ENCODE measurements at regions not wholly inside any gene's neighbourhood (a gene's known extent, or its start where the extent isn't known, plus 50 kb on each side); places are given as distances from the start of the nearest gene placed in this dataset.

DNA sequence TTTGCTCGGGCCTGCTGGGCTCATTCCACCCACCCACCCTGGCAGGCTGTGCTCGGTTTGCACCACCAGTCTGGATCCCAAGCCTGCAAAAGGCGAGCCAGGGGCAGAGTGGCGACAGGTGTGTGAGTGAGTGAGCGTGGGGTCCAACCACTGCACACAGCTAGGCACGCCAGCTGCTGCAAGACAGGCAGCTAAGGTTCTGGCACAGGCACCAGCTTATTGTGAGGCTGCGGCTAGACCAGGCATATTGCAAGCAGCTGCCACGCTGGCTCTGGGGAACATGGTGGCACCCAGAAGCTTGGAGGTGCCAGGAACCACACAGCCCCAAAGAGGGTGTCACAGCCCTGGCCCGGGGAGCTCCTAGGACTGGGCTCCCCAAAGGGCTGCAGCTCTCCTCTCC, 205.1 kb downstream of the ANKRD60 start:
- no peaks in the 10 kb centered on the region for H3K36me3 ChIP-seq (ENCODE audit: control insufficient read depth in 2 of 2, extremely low read depth in 1 of 2, insufficient read depth in 2 of 2, low read length in 2 of 2)
- no peaks in the 10 kb centered on the region for H4K20me1 ChIP-seq (ENCODE audit: control insufficient read depth, extremely low read depth, insufficient read depth, low read length)
- dilution Hi-C loops (cut with MboI; ENCODE audit: extremely low pct_ligation_motif_present, low sequenced_read_pairs), result no loop called here
- H2AFZ ChIP-seq (ENCODE audit: control insufficient read depth, low read length), result no peak overlapping the region
- peaks cover 3% of the 10 kb centered on the region for H3K4me1 ChIP-seq (ENCODE audit: control insufficient read depth, extremely low read depth, insufficient read depth, low read length)
- DNase-seq (ENCODE audit: low read depth, low spot score) (no peak), FAIRE-seq (no peak)
- TF ChIP-seq, protein P1, sequence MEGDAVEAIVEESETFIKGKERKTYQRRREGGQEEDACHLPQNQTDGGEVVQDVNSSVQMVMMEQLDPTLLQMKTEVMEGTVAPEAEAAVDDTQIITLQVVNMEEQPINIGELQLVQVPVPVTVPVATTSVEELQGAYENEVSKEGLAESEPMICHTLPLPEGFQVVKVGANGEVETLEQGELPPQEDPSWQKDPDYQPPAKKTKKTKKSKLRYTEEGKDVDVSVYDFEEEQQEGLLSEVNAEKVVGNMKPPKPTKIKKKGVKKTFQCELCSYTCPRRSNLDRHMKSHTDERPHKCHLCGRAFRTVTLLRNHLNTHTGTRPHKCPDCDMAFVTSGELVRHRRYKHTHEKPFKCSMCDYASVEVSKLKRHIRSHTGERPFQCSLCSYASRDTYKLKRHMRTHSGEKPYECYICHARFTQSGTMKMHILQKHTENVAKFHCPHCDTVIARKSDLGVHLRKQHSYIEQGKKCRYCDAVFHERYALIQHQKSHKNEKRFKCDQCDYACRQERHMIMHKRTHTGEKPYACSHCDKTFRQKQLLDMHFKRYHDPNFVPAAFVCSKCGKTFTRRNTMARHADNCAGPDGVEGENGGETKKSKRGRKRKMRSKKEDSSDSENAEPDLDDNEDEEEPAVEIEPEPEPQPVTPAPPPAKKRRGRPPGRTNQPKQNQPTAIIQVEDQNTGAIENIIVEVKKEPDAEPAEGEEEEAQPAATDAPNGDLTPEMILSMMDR (optimal IDR thresholded peaks at IDR 0.05 in 1 of 3, IDR thresholded peaks at IDR 0.05 in 1 of 3, conservative IDR thresholded peaks at IDR 0.05 in 1 of 3; ENCODE audit: extremely low read depth in 1 of 3, insufficient read depth in 2 of 3, low read length in 3 of 3), result no peak
- TF ChIP-seq EZH2 (IDR thresholded peaks at IDR 0.05; ENCODE audit: low read length), result no peak
- H3K4me3 ChIP-seq (ENCODE audit: control insufficient read depth in 2 of 3, extremely low read depth in 1 of 3, insufficient read depth in 2 of 3, low read depth in 1 of 3, low read length in 3 of 3), result no peak overlapping the region
- H3K27me3 ChIP-seq (ENCODE audit: control insufficient read depth, extremely low read depth, insufficient read depth, low read length), result peaks cover 36% of the 10 kb centered on the region
- no peak overlapping the region for H3K27ac ChIP-seq (ENCODE audit: control insufficient read depth, insufficient read depth, low read length)
- no peaks in the 10 kb centered on the region for H3K9me3 ChIP-seq (ENCODE audit: control insufficient read depth, low read depth, low read length)
- no peak overlapping the region for H3K4me2 ChIP-seq (ENCODE audit: control insufficient read depth, extremely low read depth, insufficient read depth, low read depth, low read length)
- H3K9me1 ChIP-seq (ENCODE audit: control insufficient read depth, extremely low read depth, insufficient read depth, low read length), result no peaks in the 10 kb centered on the region
- H3K79me2 ChIP-seq (ENCODE audit: control insufficient read depth, insufficient read depth, low read length), result no peaks in the 10 kb centered on the region
- no peak overlapping the region for H3K9ac ChIP-seq (ENCODE audit: control insufficient read depth, extremely low read depth, insufficient read depth, low read length)

DNA sequence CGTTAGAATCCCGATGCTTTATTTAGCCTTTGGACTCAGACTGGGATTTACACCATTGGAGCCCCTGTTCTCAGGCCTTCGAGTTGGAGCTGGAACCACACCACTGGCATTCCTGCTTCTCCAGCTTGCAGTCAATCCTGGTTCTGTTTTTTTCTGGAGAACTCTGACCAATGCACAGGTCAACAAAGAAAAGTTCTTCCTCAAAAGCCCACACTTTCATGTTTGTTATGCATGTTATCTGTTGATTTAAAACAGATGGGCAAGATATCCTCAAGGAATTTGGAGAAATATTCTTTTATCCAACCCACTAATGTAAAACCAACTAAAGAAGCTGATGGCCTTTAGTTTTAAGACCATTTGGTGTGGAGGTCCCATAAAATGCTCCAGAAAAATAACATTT, 205.7 kb downstream of the ANKRD60 start:
- no peak overlapping the region for H3K4me2 ChIP-seq (ENCODE audit: control insufficient read depth, extremely low read depth, insufficient read depth, low read depth, low read length)
- no peak overlapping the region for H3K4me3 ChIP-seq (ENCODE audit: control insufficient read depth in 2 of 3, extremely low read depth in 1 of 3, insufficient read depth in 2 of 3, low read depth in 1 of 3, low read length in 3 of 3)
- no peaks in the 10 kb centered on the region for H3K9me1 ChIP-seq (ENCODE audit: control insufficient read depth, extremely low read depth, insufficient read depth, low read length)
- H3K79me2 ChIP-seq (ENCODE audit: control insufficient read depth, insufficient read depth, low read length), result no peaks in the 10 kb centered on the region
- H3K4me1 ChIP-seq (ENCODE audit: control insufficient read depth, extremely low read depth, insufficient read depth, low read length), result peaks cover 9% of the 10 kb centered on the region
- FAIRE-seq, result no peak
- dilution Hi-C loops (cut with MboI; ENCODE audit: extremely low pct_ligation_motif_present, low sequenced_read_pairs), result no loop called here
- no peaks in the 10 kb centered on the region for H4K20me1 ChIP-seq (ENCODE audit: control insufficient read depth, extremely low read depth, insufficient read depth, low read length)
- DNase-seq (ENCODE audit: low read depth, low spot score), result no peak
- no peaks in the 10 kb centered on the region for H3K9me3 ChIP-seq (ENCODE audit: control insufficient read depth, low read depth, low read length)
- H3K36me3 ChIP-seq (ENCODE audit: control insufficient read depth in 2 of 2, extremely low read depth in 1 of 2, insufficient read depth in 2 of 2, low read length in 2 of 2), result no peaks in the 10 kb centered on the region
- TF ChIP-seq, protein P1 (optimal IDR thresholded peaks at IDR 0.05 in 1 of 3, IDR thresholded peaks at IDR 0.05 in 1 of 3, conservative IDR thresholded peaks at IDR 0.05 in 1 of 3; ENCODE audit: extremely low read depth in 1 of 3, insufficient read depth in 2 of 3, low read length in 3 of 3), result no peak
- no peak overlapping the region for H2AFZ ChIP-seq (ENCODE audit: control insufficient read depth, low read length)
- H3K9ac ChIP-seq (ENCODE audit: control insufficient read depth, extremely low read depth, insufficient read depth, low read length), result no peak overlapping the region
- H3K27ac ChIP-seq (ENCODE audit: control insufficient read depth, insufficient read depth, low read length), result no peak overlapping the region
- peaks cover 30% of the 10 kb centered on the region for H3K27me3 ChIP-seq (ENCODE audit: control insufficient read depth, extremely low read depth, insufficient read depth, low read length)
